Liver (tissue), 3 donors: ENCODE measurements at regions not wholly inside any gene's neighbourhood (a gene's known extent, or its start where the extent isn't known, plus 50 kb on each side); places are given as distances from the start of the nearest gene placed in this dataset.

ENCODE experiments used
- CTCF ChIP-seq: fragments of 150-350 bp; IDR thresholded peaks from 2 replicates; pipeline ENCODE4 v1.5.1; 2017; ENCODE audit warnings: improper control_type of control experiment, low read depth, low read length; ENCODE audit not compliant: missing input control
- GABPA ChIP-seq, 2 donors: IDR thresholded peaks in 1 of 2; conservative IDR thresholded peaks in 1 of 2; 2 replicates each; pipeline ENCODE4 v1.6.1; 2016; ENCODE audit warnings: antibody characterized with exemption in 2 of 2, mild to moderate bottlenecking in 1 of 2, moderate library complexity in 1 of 2
- JUND ChIP-seq, 2 donors: IDR thresholded peaks; 2 replicates each; pipeline ENCODE4 v1.6.1; 2016; ENCODE audit warnings: antibody characterized with exemption in 2 of 2
- RAD21 ChIP-seq, 2 donors: IDR thresholded peaks; 2 replicates each; pipeline ENCODE4 v1.6.1; 2016; ENCODE audit warnings: antibody characterized with exemption in 2 of 2, mild to moderate bottlenecking in 2 of 2
- donor health status: healthy.
- donor health status: healthy.

- TF ChIP-seq RAD21 (IDR thresholded peaks at IDR 0.05) (no peak), GABPA (IDR thresholded peaks at IDR 0.05 in 1 of 2, conservative IDR thresholded peaks at IDR 0.05 in 1 of 2) (no peak), CTCF (no peak), JUND (IDR thresholded peaks at IDR 0.05) (no peak)
Observed at GRCh38 chr9:79131824-79132377, 439.9 kb upstream of the TLE4 start.
